ENCODE measurements at regions not wholly inside any gene's neighbourhood (a gene's known extent, or its start where the extent isn't known, plus 50 kb on each side); places are given as distances from the start of the nearest gene placed in this dataset.

- CTCF ChIA-PET, result no interaction called here
- no peak for ATAC-seq (ENCODE audit: poor library complexity)
Observed at GRCh38 chr4:63029380-63029779, 1379.9 kb downstream of the TECRL start.

GRCh38 chr4:63020661-63021060, 1388.6 kb downstream of the TECRL start:
- H3K4me3 Mint-ChIP-seq, result no peak overlapping the region
- ChIA-PET POLR2A (no interaction called here), CTCF (no interaction called here)
- no peaks in the 10 kb centered on the region for H3K27me3 ChIP-seq (ENCODE audit: control insufficient read depth in 1 of 2, insufficient read depth in 2 of 2, low read length in 2 of 2)
- H3K36me3 Mint-ChIP-seq (ENCODE audit: low read depth), result no peaks in the 10 kb centered on the region
- no peaks in the 10 kb centered on the region for H3K9me3 ChIP-seq (ENCODE audit: control insufficient read depth in 1 of 2, insufficient read depth in 1 of 2, low read length in 2 of 2)
- no peak overlapping the region for H3K27ac ChIP-seq (ENCODE audit: low read depth in 1 of 2, low read length in 2 of 2)
- ATAC-seq (ENCODE audit: poor library complexity), result no peak
- H3K27ac Mint-ChIP-seq, result no peak overlapping the region
- no peaks in the 10 kb centered on the region for H3K4me1 ChIP-seq (ENCODE audit: insufficient read depth, low read length)
- peaks cover 20% of the 10 kb centered on the region for H3K9me3 Mint-ChIP-seq
- no peak for DNase-seq
- TF ChIP-seq CTCF (IDR thresholded peaks at IDR 0.05), result no peak
- intact Hi-C loops (cut with DNase I, micrococcal nuclease), result no loop called here
- no peaks in the 10 kb centered on the region for H3K4me1 Mint-ChIP-seq (ENCODE audit: low read depth)
- H3K4me3 ChIP-seq (ENCODE audit: low read length), result no peak overlapping the region
- no peaks in the 10 kb centered on the region for H3K36me3 ChIP-seq (ENCODE audit: insufficient read depth, low read length)
- no peaks in the 10 kb centered on the region for H3K27me3 Mint-ChIP-seq

More at GRCh38 chr4:63029380-63029779, 1379.9 kb downstream of the TECRL start:
- Mint-ChIP-seq H3K4me1 (ENCODE audit: low read depth) (no peaks in the 10 kb centered on the region), H3K9me3 (peaks cover under 1% of the 10 kb centered on the region), H3K36me3 (ENCODE audit: low read depth) (no peaks in the 10 kb centered on the region), H3K4me3 (no peak overlapping the region), H3K27ac (no peak overlapping the region), H3K27me3 (no peaks in the 10 kb centered on the region)
- H3K9me3 ChIP-seq (ENCODE audit: control insufficient read depth in 1 of 2, insufficient read depth in 1 of 2, low read length in 2 of 2), result no peaks in the 10 kb centered on the region
- no peak for TF ChIP-seq CTCF (IDR thresholded peaks at IDR 0.05)
- no peaks in the 10 kb centered on the region for H3K27me3 ChIP-seq (ENCODE audit: control insufficient read depth in 1 of 2, insufficient read depth in 2 of 2, low read length in 2 of 2)
- no peaks in the 10 kb centered on the region for H3K36me3 ChIP-seq (ENCODE audit: insufficient read depth, low read length)
- H3K4me1 ChIP-seq (ENCODE audit: insufficient read depth, low read length), result no peaks in the 10 kb centered on the region
- no peak for DNase-seq
- H3K27ac ChIP-seq (ENCODE audit: low read depth in 1 of 2, low read length in 2 of 2), result no peak overlapping the region
- intact Hi-C loops (cut with DNase I, micrococcal nuclease), result no loop called here
- POLR2A ChIA-PET, result no interaction called here
- H3K4me3 ChIP-seq (ENCODE audit: low read length), result no peak overlapping the region

GRCh38 chr4:63017300-63017699, 1392.0 kb downstream of the TECRL start:
- Mint-ChIP-seq H3K36me3 (ENCODE audit: low read depth) (no peaks in the 10 kb centered on the region), H3K4me1 (ENCODE audit: low read depth) (no peaks in the 10 kb centered on the region), H3K4me3 (no peak overlapping the region), H3K27ac (no peak overlapping the region), H3K27me3 (no peaks in the 10 kb centered on the region), H3K9me3 (peaks cover 20% of the 10 kb centered on the region)
- no peaks in the 10 kb centered on the region for H3K27me3 ChIP-seq (ENCODE audit: control insufficient read depth in 1 of 2, insufficient read depth in 2 of 2, low read length in 2 of 2)
- CTCF ChIA-PET, result no interaction called here
- ATAC-seq (ENCODE audit: poor library complexity) (no peak), DNase-seq (no peak)
- H3K9me3 ChIP-seq (ENCODE audit: control insufficient read depth in 1 of 2, insufficient read depth in 1 of 2, low read length in 2 of 2), result no peaks in the 10 kb centered on the region
- POLR2A ChIA-PET, result no interaction called here
- no peaks in the 10 kb centered on the region for H3K4me1 ChIP-seq (ENCODE audit: insufficient read depth, low read length)
- TF ChIP-seq CTCF (IDR thresholded peaks at IDR 0.05), result no peak
- H3K4me3 ChIP-seq (ENCODE audit: low read length), result no peak overlapping the region
- intact Hi-C loops (cut with DNase I, micrococcal nuclease), result no loop called here
- H3K36me3 ChIP-seq (ENCODE audit: insufficient read depth, low read length), result no peaks in the 10 kb centered on the region
- H3K27ac ChIP-seq (ENCODE audit: low read depth in 1 of 2, low read length in 2 of 2), result no peak overlapping the region

Data from CD4-positive, alpha-beta T cell (primary cell).